Sciatic nerve (tissue), 2 donors: ENCODE measurements at regions not wholly inside any gene's neighbourhood (a gene's known extent, or its start where the extent isn't known, plus 50 kb on each side); places are given as distances from the start of the nearest gene placed in this dataset.

Experiments used
- ATAC-seq: fragments of 200-7000 bp; cut with Tn5 transposase; one replicate; pipeline ENCODE4 v1.9.1; 2020; ENCODE audit warnings: mild to moderate bottlenecking, moderate library complexity
- DNase-seq: peaks from one replicate; pipeline ENCODE4 v3.0.0-alpha.2; 2020; ENCODE audit warnings: low spot score
- intact Hi-C: fragments of 100-400 bp; cut with DNase I; formaldehyde crosslinking; loops from one replicate; pipeline ENCODE4 v1.14.2; 2022
- donor health status: DM: no; HTN: no; CAD: no.
- donor health status: DM: no; HTN: no; CAD: no.

- no peak for ATAC-seq
- intact Hi-C loops: no loop called here
- no peak for DNase-seq
These were observed 200.1 kb upstream of the DAB1 start for GRCh38 chr1:57623791-57624538.

GRCh38 chr1:57623039-57623790, 199.4 kb upstream of the DAB1 start:
- no peak for DNase-seq
- intact Hi-C loops: no loop called here
- ATAC-seq: peak; percentile 49

- intact Hi-C loops: no loop called here
- DNase-seq: no peak
- no peak for ATAC-seq
These were observed 197.9 kb upstream of the DAB1 start for GRCh38 chr1:57621776-57622175.

GRCh38 chr1:57620605-57621004, 196.7 kb upstream of the DAB1 start:
- intact Hi-C loops: no loop called here
- DNase-seq: no peak
- ATAC-seq: no peak

- ATAC-seq: no peak
- intact Hi-C loops: no loop called here
- DNase-seq: no peak
These were observed 193.1 kb upstream of the DAB1 start for GRCh38 chr1:57616921-57617320.

- no peak for DNase-seq
- intact Hi-C loops: no loop called here
- no peak for ATAC-seq
These were observed 192.1 kb upstream of the DAB1 start for GRCh38 chr1:57615956-57616355.

- intact Hi-C loops: no loop called here
- ATAC-seq (no peak), DNase-seq (no peak)
These were observed 189.0 kb upstream of the DAB1 start for GRCh38 chr1:57612833-57613232.

- DNase-seq (no peak), ATAC-seq (no peak)
- intact Hi-C loops: no loop called here
These were observed 182.1 kb upstream of the DAB1 start for GRCh38 chr1:57605933-57606332.

GRCh38 chr1:57603696-57604095, 179.8 kb upstream of the DAB1 start:
- ATAC-seq (no peak), DNase-seq (no peak)
- intact Hi-C loops: no loop called here

GRCh38 chr1:57600424-57600823, 176.6 kb upstream of the DAB1 start:
- ATAC-seq (no peak), DNase-seq (no peak)
- intact Hi-C loops: no loop called here

GRCh38 chr1:57599236-57599994, 175.6 kb upstream of the DAB1 start:
- intact Hi-C loops: no loop called here
- DNase-seq: no peak
- no peak for ATAC-seq

GRCh38 chr1:57597036-57597435, 173.2 kb upstream of the DAB1 start:
- no peak for ATAC-seq
- intact Hi-C loops: no loop called here
- no peak for DNase-seq

- intact Hi-C loops: no loop called here
- no peak for DNase-seq
- ATAC-seq: no peak
These were observed 170.1 kb upstream of the DAB1 start for GRCh38 chr1:57594002-57594401.

GRCh38 chr1:57591842-57592241, 168.0 kb upstream of the DAB1 start:
- ATAC-seq: no peak
- no peak for DNase-seq
- intact Hi-C loops: no loop called here

- ATAC-seq (no peak), DNase-seq (no peak)
- intact Hi-C loops: no loop called here
These were observed 167.1 kb upstream of the DAB1 start for GRCh38 chr1:57590978-57591377.

- DNase-seq (no peak), ATAC-seq (no peak)
- intact Hi-C loops: loop anchor here (5.0 kb wide), 1 partner anchor 245 kb away; no protein-coding TSS in a partner anchor
These were observed 163.0 kb upstream of the DAB1 start for GRCh38 chr1:57586842-57587241.

- no peak for DNase-seq
- ATAC-seq: no peak
- intact Hi-C loops: no loop called here
These were observed 154.8 kb upstream of the DAB1 start for GRCh38 chr1:57578680-57579079.

GRCh38 chr1:57578099-57578498, 154.2 kb upstream of the DAB1 start:
- intact Hi-C loops: no loop called here
- ATAC-seq (no peak), DNase-seq (no peak)

- intact Hi-C loops: no loop called here
- DNase-seq (no peak), ATAC-seq (no peak)
These were observed 152.9 kb upstream of the DAB1 start for GRCh38 chr1:57576756-57577155.

GRCh38 chr1:57572016-57572415, 148.2 kb upstream of the DAB1 start:
- ATAC-seq (no peak), DNase-seq (no peak)
- intact Hi-C loops: no loop called here
